ENCODE measurements at regions not wholly inside any gene's neighbourhood (a gene's known extent, or its start where the extent isn't known, plus 50 kb on each side); places are given as distances from the start of the nearest gene placed in this dataset.

- Histone ChIP-seq H3K9me1 (ENCODE audit: insufficient read depth, low read length) (no peaks in the 10 kb centered on the region), H3K4me1 (ENCODE audit: control insufficient read depth, insufficient read depth, low read length) (no peaks in the 10 kb centered on the region), H2AK5ac (ENCODE audit: low read depth, low read length) (no peak overlapping the region), H2AFZ (replicated peaks; ENCODE audit: low read length, poor library complexity) (no peak overlapping the region), H3K9ac (ENCODE audit: low read depth, low read length) (no peak overlapping the region), H3K27ac (ENCODE audit: insufficient read depth, low read length) (no peak overlapping the region), H3K56ac (ENCODE audit: extremely low read depth, insufficient read depth, low read length) (no peak overlapping the region), H2BK20ac (ENCODE audit: low read depth, low read length) (no peak overlapping the region), H2BK120ac (ENCODE audit: low read depth, low read length) (no peak overlapping the region), H4K5ac (ENCODE audit: low read depth, low read length) (no peak overlapping the region), H2BK5ac (ENCODE audit: low read depth, low read length, poor library complexity, severe bottlenecking) (no peak overlapping the region), H4K91ac (ENCODE audit: insufficient read depth, low read depth, low read length) (no peak overlapping the region), H3K18ac (ENCODE audit: low read depth, low read length) (no peak overlapping the region), H3K4ac (ENCODE audit: low read depth, low read length) (no peak overlapping the region), H4K8ac (ENCODE audit: low read depth in 2 of 2, low read length in 2 of 2) (no peak overlapping the region), H3K14ac (replicated peaks; ENCODE audit: low read depth, low read length) (no peak overlapping the region), H3K36me3 (ENCODE audit: control insufficient read depth, insufficient read depth, low read length) (no peaks in the 10 kb centered on the region), H3K9me3 (ENCODE audit: control insufficient read depth, insufficient read depth, low read length) (peaks cover 8% of the 10 kb centered on the region; the same call in 1 of the 2 replicates), H2BK15ac (ENCODE audit: low read depth, low read length) (no peak overlapping the region), H4K20me1 (ENCODE audit: insufficient read depth, low read length) (no peaks in the 10 kb centered on the region), H3K79me1 (ENCODE audit: low read depth in 1 of 2, low read length in 2 of 2) (no peaks in the 10 kb centered on the region), H3K4me2 (ENCODE audit: low read depth, low read length) (no peak overlapping the region), H3K4me3 (ENCODE audit: insufficient read depth, low read depth, low read length) (no peak overlapping the region), H3K27me3 (ENCODE audit: control insufficient read depth, insufficient read depth, low read length) (peaks cover 9% of the 10 kb centered on the region; the same call in 1 of the 2 replicates), H3K23ac (ENCODE audit: low read depth, low read length) (no peak overlapping the region), H2AK9ac (replicated peaks; ENCODE audit: low read depth, low read length, poor library complexity) (no peak overlapping the region)
- no peak for ATAC-seq (ENCODE audit: low read depth)
- no peak for DNase-seq
- intact Hi-C loops (cut with micrococcal nuclease): no loop called here
- no TSS peak for BruUV-seq (replicated peaks)
- dilution Hi-C loops (cut with HindIII; ENCODE audit: low sequenced_read_pairs, unreplicated experiment): no loop called here
- CTCF ChIA-PET: no interaction called here
- in situ Hi-C loops (cut with MboI; ENCODE audit: low sequenced_read_pairs): no loop called here
- TF ChIP-seq, protein P1, sequence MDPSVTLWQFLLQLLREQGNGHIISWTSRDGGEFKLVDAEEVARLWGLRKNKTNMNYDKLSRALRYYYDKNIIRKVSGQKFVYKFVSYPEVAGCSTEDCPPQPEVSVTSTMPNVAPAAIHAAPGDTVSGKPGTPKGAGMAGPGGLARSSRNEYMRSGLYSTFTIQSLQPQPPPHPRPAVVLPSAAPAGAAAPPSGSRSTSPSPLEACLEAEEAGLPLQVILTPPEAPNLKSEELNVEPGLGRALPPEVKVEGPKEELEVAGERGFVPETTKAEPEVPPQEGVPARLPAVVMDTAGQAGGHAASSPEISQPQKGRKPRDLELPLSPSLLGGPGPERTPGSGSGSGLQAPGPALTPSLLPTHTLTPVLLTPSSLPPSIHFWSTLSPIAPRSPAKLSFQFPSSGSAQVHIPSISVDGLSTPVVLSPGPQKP (IDR thresholded peaks at IDR 0.05; ENCODE audit: borderline replicate concordance, low read depth, low read length): no peak
- TF ChIP-seq RCOR1 (IDR thresholded peaks at IDR 0.05; ENCODE audit: insufficient replicate concordance, low read length) (no peak), CEBPB (IDR thresholded peaks at IDR 0.05; ENCODE audit: low read depth, low read length) (no peak), MAFK (IDR thresholded peaks at IDR 0.05; ENCODE audit: low read depth, low read length) (no peak), NFE2L2 (IDR thresholded peaks at IDR 0.05; ENCODE audit: low read depth, low read length) (no peak), CHD1 (IDR thresholded peaks at IDR 0.05; ENCODE audit: low read depth, low read length) (no peak), POLR2A (IDR thresholded peaks at IDR 0.05; ENCODE audit: low read depth, low read length) (no peak), RAD21 (IDR thresholded peaks at IDR 0.05; ENCODE audit: low read length) (no peak), MXI1 (IDR thresholded peaks at IDR 0.05; ENCODE audit: borderline replicate concordance, low read depth, low read length) (no peak), RFX5 (IDR thresholded peaks at IDR 0.05; ENCODE audit: low read depth, low read length) (no peak), USF2 (IDR thresholded peaks at IDR 0.05; ENCODE audit: low read depth, low read length) (no peak), BHLHE40 (IDR thresholded peaks at IDR 0.05; ENCODE audit: low read depth, low read length) (no peak), SMC3 (IDR thresholded peaks at IDR 0.05; ENCODE audit: low read depth, low read length) (no peak), FOS (IDR thresholded peaks at IDR 0.05; ENCODE audit: low read depth, low read length) (no peak)
- TF ChIP-seq, protein P2, sequence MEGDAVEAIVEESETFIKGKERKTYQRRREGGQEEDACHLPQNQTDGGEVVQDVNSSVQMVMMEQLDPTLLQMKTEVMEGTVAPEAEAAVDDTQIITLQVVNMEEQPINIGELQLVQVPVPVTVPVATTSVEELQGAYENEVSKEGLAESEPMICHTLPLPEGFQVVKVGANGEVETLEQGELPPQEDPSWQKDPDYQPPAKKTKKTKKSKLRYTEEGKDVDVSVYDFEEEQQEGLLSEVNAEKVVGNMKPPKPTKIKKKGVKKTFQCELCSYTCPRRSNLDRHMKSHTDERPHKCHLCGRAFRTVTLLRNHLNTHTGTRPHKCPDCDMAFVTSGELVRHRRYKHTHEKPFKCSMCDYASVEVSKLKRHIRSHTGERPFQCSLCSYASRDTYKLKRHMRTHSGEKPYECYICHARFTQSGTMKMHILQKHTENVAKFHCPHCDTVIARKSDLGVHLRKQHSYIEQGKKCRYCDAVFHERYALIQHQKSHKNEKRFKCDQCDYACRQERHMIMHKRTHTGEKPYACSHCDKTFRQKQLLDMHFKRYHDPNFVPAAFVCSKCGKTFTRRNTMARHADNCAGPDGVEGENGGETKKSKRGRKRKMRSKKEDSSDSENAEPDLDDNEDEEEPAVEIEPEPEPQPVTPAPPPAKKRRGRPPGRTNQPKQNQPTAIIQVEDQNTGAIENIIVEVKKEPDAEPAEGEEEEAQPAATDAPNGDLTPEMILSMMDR (conservative IDR thresholded peaks at IDR 0.05; ENCODE audit: low read depth, low read length): no peak
- WGBS, 2 experiments (ENCODE audit: extremely low coverage in 2 of 2, insufficient read length in 1 of 2): no CpG with 5 or more reads among the region's 3 CpGs
- POLR2A ChIA-PET (ENCODE audit: unreplicated experiment): no interaction called here
These were observed 73.9 kb upstream of the S1PR3 start for GRCh38 chr9:88917375-88917774.

All from IMR-90 (cell line).